GM12878 (cell line): ENCODE measurements at regions not wholly inside any gene's neighbourhood (a gene's known extent, or its start where the extent isn't known, plus 50 kb on each side); places are given as distances from the start of the nearest gene placed in this dataset.

ENCODE experiments used
- ATAC-seq: fragments of 200-7000 bp; cut with Tn5 transposase; 3 replicates; pipeline ENCODE4 v1.9.1; 2020; ENCODE audit warnings: mild to moderate bottlenecking, moderate library complexity
- BruUV-seq: library from RNA; stranded (reverse); fragments of 400-500 nt; replicated peaks from 2 replicates; lab custom pipeline; 2021; lab: Mats Ljungman, UMichigan
- CTCF ChIA-PET: fragments of 300-600 bp; sonication (Branson Sonifier 250); formaldehyde crosslinking; extraction: SDS; loops from one replicate; lab custom pipeline; 2021; ENCODE audit warnings: inconsistent platforms; lab: Yijun Ruan, JAX
- POLR2A ChIA-PET: fragments of 350-600 bp; formaldehyde crosslinking; extraction: SDS; loops from one replicate; lab custom pipeline; 2021; ENCODE audit warnings: inconsistent platforms; lab: Charles Lee
- RAD21 ChIA-PET: fragments of 300-600 bp; sonication (Branson Sonifier 250); formaldehyde crosslinking; loops from one replicate; lab custom pipeline; 2023; ENCODE audit warnings: antibody characterized with exemption; ENCODE audit not compliant: unreplicated experiment; lab: Charles Lee
- SMC1A ChIA-PET: fragments of 300-600 bp; sonication (Branson Sonifier 250); formaldehyde crosslinking; loops from one replicate; lab custom pipeline; 2023; ENCODE audit not compliant: unreplicated experiment, uncharacterized antibody; lab: Charles Lee
- DNase-seq: peaks from one replicate; pipeline ENCODE4 v3.0.0-alpha.2; 2011; ENCODE audit warnings: low read depth, low spot score
- FAIRE-seq: peaks from 3 replicates; lab custom pipeline; 2011; peaks lifted over from hg19 to GRCh38; lab: Jason Lieb, UNC
- H2AFZ ChIP-seq: 2 replicates; pipeline ENCODE4 v1.6.0; 2011; ENCODE audit warnings: low read depth, low read length, control low read depth; ENCODE audit not compliant: control insufficient read depth
- H3K27ac ChIP-seq: 2 replicates; pipeline ENCODE4 v1.5.1; 2011; ENCODE audit warnings: control low read depth; ENCODE audit not compliant: control insufficient read depth, insufficient read depth
- H3K27me3 ChIP-seq, 2 experiments: replicated peaks in 1 of 2; 2 replicates each; pipeline versions ENCODE4 v1.6.0 to v1.6.1; 2011; ENCODE audit warnings: low read length in 1 of 2; ENCODE audit not compliant: control insufficient read depth in 2 of 2, insufficient read depth in 2 of 2
- H3K36me3 ChIP-seq, 2 experiments: 2 replicates each; pipeline ENCODE4 v1.5.1; 2011; ENCODE audit warnings: low read length in 1 of 2; ENCODE audit not compliant: control insufficient read depth in 2 of 2, insufficient read depth in 2 of 2
- H3K4me1 ChIP-seq: 2 replicates; pipeline ENCODE4 v1.6.1; 2011; ENCODE audit warnings: mild to moderate bottlenecking, low read length, moderate library complexity, mixed read lengths; ENCODE audit not compliant: control insufficient read depth, insufficient read depth
- H3K4me2 ChIP-seq: 2 replicates; pipeline ENCODE4 v1.6.0; 2011; ENCODE audit warnings: control low read depth; ENCODE audit not compliant: control insufficient read depth, insufficient read depth
- H3K4me3 ChIP-seq: fragments of 200-600 bp; sonication (generic); 2 replicates; pipeline ENCODE4 v1.5.1; 2016
- H3K79me2 ChIP-seq: 2 replicates; pipeline ENCODE4 v1.6.0; 2011; ENCODE audit warnings: low read length; ENCODE audit not compliant: control insufficient read depth, insufficient read depth
- H3K9ac ChIP-seq: 2 replicates; pipeline ENCODE4 v1.8.0; 2011; ENCODE audit warnings: low read length, control low read depth, mixed read lengths; ENCODE audit not compliant: control insufficient read depth, insufficient read depth
- H3K9me3 ChIP-seq: replicated peaks from 3 replicates; pipeline ENCODE4 v1.5.1; 2011; ENCODE audit warnings: mild to moderate bottlenecking, low read length; ENCODE audit not compliant: control insufficient read depth, insufficient read depth
- H4K20me1 ChIP-seq: 2 replicates; pipeline ENCODE4 v1.6.0; 2011; ENCODE audit not compliant: control insufficient read depth, insufficient read depth
- CREM ChIP-seq: IDR thresholded peaks from 2 replicates; pipeline ENCODE4 v1.6.1; 2014; ENCODE audit warnings: antibody characterized with exemption, low read depth
- IKZF1 ChIP-seq: fragments of 450-650 bp; conservative IDR thresholded peaks from 2 replicates; pipeline ENCODE4 v1.6.1; 2017; ENCODE audit warnings: antibody characterized with exemption, mild to moderate bottlenecking
- SP1 ChIP-seq: IDR thresholded peaks from one replicate; pipeline ENCODE4 v1.6.1; 2011; ENCODE audit warnings: low read depth, low read length
- WGBS: methylation state at CpG from one replicate; pipeline ENCODE4 v1.1.6; 2016; ENCODE audit warnings: low lambda C conversion rate; ENCODE audit not compliant: insufficient replicate concordance, insufficient coverage; ENCODE audit errors: missing lambda C conversion rate; 5-methylcytosine and 5-hydroxymethylcytosine counted together
- in situ Hi-C: fragments of 300-500 bp; cut with MboI; formaldehyde crosslinking; loops from 9 replicates; pipeline ENCODE4 v1.14.3; 2018; ENCODE audit warnings: mixed read lengths
- intact Hi-C: fragments of 100-400 bp; cut with micrococcal nuclease; formaldehyde crosslinking; loops from one replicate; pipeline ENCODE4 v1.14.2; 2022; ENCODE audit not compliant: unreplicated experiment
- TF ChIP-seq, protein P1 (sequence below): IDR thresholded peaks from 2 replicates; pipeline ENCODE4 v1.6.1; 2012; ENCODE audit warnings: low read depth, low read length, improper control_type of control experiment

DNA sequence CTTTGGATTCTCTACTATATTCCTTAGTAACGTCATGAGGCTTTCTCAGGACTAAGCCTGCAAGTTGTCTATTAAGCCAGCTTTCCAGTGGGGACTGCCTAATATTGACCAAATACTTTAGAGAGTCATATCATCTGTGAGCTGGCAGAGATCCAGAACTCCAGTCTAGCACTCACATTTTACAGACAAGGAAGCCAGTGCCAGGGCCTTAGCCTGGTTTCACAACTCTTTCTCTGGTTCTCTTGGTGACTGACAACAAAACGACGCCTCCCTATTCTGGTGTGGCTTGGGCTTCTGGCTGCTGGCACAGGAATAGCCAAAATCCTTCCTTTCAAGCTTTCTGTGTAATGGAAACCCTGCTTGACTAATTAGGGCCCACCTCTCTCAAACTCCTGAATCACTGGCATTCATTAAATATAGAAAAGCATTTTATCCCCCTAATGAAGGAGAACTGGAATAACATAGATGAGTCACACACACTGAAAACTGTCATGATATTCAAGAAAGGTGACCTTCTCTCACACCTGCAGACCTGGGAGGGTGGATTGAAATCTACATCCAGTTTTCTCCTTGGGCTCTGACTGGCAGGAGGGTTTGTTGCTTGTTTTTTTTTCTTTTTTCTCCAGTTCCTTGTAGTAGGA is 75.2 kb upstream of the UBL3 start:
- RAD21 ChIA-PET = interaction anchor here (2.1 to 4.3 kb wide), 3 partner anchors 10 to 187 kb away, joined by 8 to 73 read pairs (median 12); no protein-coding TSS in a partner anchor
- no TSS peak for BruUV-seq
- Histone ChIP-seq H3K4me3 (no peak overlapping the region), H3K4me2 (no peak overlapping the region), H3K36me3 (no peaks in the 10 kb centered on the region), H4K20me1 (no peaks in the 10 kb centered on the region), H3K4me1 (peaks cover 5% of the 10 kb centered on the region; the same call in 1 of the 2 replicates), H3K9ac (no peak overlapping the region), H3K27ac (no peak overlapping the region), H3K79me2 (no peaks in the 10 kb centered on the region), H3K27me3 (no peaks in the 10 kb centered on the region), H3K9me3 (no peaks in the 10 kb centered on the region), H2AFZ (no peak overlapping the region)
- CTCF ChIA-PET = interaction anchor here (0.6 to 11.6 kb wide), 10 partner anchors 8 to 234 kb away, joined by 3 to 225 read pairs (median 8); no protein-coding TSS in a partner anchor
- SMC1A ChIA-PET = interaction anchor here (1.0 to 9.1 kb wide), 3 partner anchors 9 to 154 kb away, joined by 3 to 119 read pairs (median 5); no protein-coding TSS in a partner anchor
- DNase-seq (no peak), ATAC-seq (peak; percentile 21; the same call in 1 of the 3 replicates), FAIRE-seq (no peak)
- POLR2A ChIA-PET = interaction anchor here (1.6 kb wide), 1 partner anchor 18 kb away, joined by 5 read pairs; no protein-coding TSS in a partner anchor
- TF ChIP-seq IKZF1 = no peak
- TF ChIP-seq, protein P1, sequence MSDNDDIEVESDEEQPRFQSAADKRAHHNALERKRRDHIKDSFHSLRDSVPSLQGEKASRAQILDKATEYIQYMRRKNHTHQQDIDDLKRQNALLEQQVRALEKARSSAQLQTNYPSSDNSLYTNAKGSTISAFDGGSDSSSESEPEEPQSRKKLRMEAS = no peak
- TF ChIP-seq SP1 = no peak
- TF ChIP-seq CREM = no peak
- WGBS = 49% methylated on average over 3 of the region's 3 CpGs
- in situ Hi-C loops (no loop called here), intact Hi-C loops (no loop called here)
